Activated T-cell treated with anti-CD3 and anti-CD28 coated beads, Interleukin-2, amount 50 U/mL, for 4 hours (primary cell): ENCODE measurements at regions not wholly inside any gene's neighbourhood (a gene's known extent, or its start where the extent isn't known, plus 50 kb on each side); places are given as distances from the start of the nearest gene placed in this dataset.
A peak's percentile ranks its signal among the peaks of the same experiment; 100 is the strongest.

ENCODE experiments used
- ATAC-seq, 2 donors: fragments of 200-7000 bp; cut with Tn5 transposase; one replicate each; pipeline ENCODE4 v1.10.0; 2021
- DNase-seq: peaks from one replicate; pipeline ENCODE4 v3.0.0-alpha.2; 2020
- H3K27me3 Mint-ChIP-seq: one replicate; pipeline ENCODE4 v1.8.0; 2021; ENCODE audit warnings: low read depth, mixed read lengths
- H3K36me3 Mint-ChIP-seq: one replicate; pipeline ENCODE4 v1.8.0; 2022; ENCODE audit warnings: mixed read lengths; ENCODE audit not compliant: insufficient read depth
- H3K4me1 Mint-ChIP-seq: one replicate; pipeline ENCODE4 v1.8.0; 2021; ENCODE audit warnings: low read depth, mixed read lengths
- H3K4me3 Mint-ChIP-seq: one replicate; pipeline ENCODE4 v1.8.0; 2021; ENCODE audit warnings: mild to moderate bottlenecking, moderate library complexity, mixed read lengths
- H3K9me3 Mint-ChIP-seq: one replicate; pipeline ENCODE4 v1.8.0; 2021; ENCODE audit warnings: mixed read lengths

DNA sequence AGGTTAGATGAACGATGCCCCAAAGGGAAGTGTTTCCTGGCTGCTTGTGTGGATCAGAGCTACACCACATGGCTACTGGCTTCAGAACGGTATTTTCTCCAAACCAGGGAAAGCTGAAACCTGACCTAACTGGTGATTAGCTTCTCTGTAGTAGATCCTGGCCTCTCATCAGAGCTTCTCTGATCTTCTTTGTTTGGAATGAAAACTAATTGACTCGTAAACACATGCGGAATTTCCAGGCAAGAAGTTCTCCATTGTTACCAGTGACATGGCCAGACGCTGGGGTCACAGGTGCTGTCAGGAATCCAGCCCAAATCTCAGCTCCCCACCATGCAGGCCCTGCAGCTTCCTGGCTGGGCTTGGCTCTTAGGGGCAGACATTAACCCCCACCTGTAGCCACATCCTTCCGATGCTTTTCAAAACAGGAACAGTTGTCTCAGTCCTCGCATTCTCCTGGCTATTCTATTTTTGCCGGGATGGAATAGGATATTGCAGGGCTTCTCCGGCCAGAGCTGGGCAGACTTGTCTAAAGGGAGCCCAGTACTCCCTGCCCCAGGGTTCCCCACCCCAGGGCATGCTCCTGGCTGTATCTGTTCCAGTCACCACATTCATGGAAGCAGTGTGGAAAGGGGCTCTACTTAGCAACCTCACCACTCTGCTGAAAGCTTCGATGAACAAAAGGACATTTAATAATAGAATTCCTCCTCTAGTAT is 305.4 kb upstream of the F9 start:
- Mint-ChIP-seq H3K36me3 (no peaks in the 10 kb centered on the region), H3K4me3 (no peak overlapping the region), H3K4me1 (no peaks in the 10 kb centered on the region), H3K27me3 (no peaks in the 10 kb centered on the region), H3K9me3 (no peaks in the 10 kb centered on the region)
- no peak for ATAC-seq
- DNase-seq: no peak

DNA sequence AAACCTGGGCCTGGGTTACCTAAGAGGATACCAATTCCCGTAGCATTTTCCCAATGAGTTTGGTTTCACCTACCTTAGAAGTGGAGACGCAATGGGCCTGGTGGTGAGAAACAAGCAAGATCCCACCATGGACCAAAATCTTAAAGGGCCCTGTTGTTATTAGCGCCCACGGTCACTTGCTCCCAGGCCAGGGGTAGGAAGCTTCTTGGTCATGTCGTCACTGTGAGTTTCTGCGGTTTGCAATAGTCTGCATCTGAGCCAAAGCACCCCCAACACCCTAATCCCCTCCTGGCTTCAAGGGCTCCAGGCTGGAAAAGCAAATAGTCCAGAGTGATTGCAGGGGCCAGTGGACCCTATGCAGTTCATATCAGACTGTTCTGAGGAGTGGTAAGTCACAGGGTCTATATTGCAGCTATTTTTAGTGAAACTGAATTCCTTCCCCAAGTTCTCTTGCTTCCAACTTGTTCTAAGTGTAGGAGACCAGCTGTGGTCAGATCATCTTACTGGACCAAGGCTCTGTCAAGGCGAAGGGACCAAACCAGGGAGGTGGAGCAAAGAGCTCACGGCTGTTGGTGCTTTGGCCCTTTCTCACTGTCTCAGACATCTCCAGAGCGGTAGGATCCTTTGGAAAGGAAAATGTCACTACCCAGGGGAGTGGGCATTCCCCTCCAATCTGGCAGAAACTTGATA is 307.9 kb upstream of the F9 start:
- Mint-ChIP-seq H3K36me3 (no peaks in the 10 kb centered on the region), H3K9me3 (no peaks in the 10 kb centered on the region), H3K27me3 (no peaks in the 10 kb centered on the region), H3K4me3 (no peak overlapping the region), H3K4me1 (no peaks in the 10 kb centered on the region)
- ATAC-seq (no peak), DNase-seq (no peak)

DNA sequence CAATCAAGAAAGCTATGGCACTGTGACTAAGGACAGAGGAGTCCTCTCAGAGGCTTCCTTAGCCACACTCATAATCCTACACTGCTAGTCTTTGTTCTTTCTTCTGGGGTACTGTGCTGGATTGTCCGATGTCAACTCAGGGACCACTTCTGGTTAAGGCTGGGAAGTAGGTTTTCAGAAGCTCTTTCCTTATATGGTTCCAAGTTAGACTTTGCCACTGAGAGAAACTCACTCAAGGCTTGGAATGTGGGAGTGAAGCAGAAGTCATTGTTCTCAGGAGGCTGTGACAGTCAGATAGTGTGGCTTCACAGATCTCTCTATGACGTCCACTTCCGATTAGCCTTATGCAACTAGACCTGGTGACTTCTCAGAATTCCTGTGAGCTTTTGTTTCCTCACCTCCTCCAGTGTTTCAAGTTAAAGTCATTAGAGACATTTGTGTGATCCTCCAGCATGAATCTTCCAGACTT is 317.3 kb upstream of the F9 start:
- ATAC-seq (no peak), DNase-seq (no peak)
- no peaks in the 10 kb centered on the region for H3K36me3 Mint-ChIP-seq
- H3K27me3 Mint-ChIP-seq: peaks cover 8% of the 10 kb centered on the region
- H3K9me3 Mint-ChIP-seq: no peaks in the 10 kb centered on the region
- H3K4me1 Mint-ChIP-seq: no peaks in the 10 kb centered on the region
- H3K4me3 Mint-ChIP-seq: no peak overlapping the region

DNA sequence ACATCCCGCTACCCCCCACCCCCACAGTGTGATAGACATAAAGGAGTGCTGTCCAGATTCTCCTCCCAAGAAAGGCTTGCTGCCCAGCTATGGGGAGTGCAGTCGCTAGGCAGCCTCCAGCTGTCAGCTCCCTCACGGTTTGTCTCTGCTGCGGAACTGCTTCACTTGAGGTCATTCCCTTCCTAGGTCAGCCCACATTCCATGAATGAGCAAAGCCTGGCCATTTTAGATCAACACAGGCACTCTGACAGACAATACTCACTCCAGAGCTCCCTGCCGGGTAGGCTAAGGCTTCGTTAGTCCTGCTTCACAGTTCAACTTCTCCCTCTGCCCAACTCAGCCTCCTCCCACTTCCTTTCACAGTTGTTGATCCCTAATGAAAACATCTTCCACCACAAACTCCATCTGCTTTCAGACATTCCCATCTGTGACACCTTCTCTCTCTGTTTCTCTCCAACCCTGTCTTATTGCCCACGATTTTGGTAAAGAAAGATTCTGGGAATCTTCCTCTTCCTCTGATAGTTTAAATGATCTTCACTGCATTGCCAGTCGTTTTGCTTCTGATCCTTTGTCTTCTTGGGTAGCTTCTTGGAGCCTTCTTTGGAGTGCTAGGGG is 318.9 kb upstream of the F9 start:
- ATAC-seq (no peak), DNase-seq (no peak)
- Mint-ChIP-seq H3K27me3 (peaks cover 8% of the 10 kb centered on the region), H3K4me3 (no peak overlapping the region), H3K4me1 (no peaks in the 10 kb centered on the region), H3K9me3 (no peaks in the 10 kb centered on the region), H3K36me3 (no peaks in the 10 kb centered on the region)

DNA sequence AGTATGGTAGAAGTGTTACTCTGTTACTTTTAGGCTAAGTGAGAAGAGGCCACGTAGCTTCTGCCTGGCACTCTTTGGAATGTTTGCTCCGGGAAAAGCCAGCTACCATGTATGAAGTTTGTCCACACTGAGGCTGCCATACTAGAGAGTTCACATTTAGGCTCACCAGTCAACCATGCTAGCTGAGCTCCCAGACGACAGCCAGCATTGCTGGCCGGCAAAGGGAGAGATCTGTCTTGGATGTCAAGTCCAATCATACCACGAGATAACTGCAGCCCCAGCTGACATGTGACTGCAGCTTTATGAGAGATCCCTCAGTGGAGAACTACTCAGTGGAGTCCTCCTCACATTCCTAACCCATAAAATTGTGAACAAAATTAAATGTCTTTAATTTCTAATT is 321.2 kb upstream of the F9 start:
- H3K36me3 Mint-ChIP-seq: no peaks in the 10 kb centered on the region
- no peaks in the 10 kb centered on the region for H3K9me3 Mint-ChIP-seq
- ATAC-seq (no peak), DNase-seq (no peak)
- no peaks in the 10 kb centered on the region for H3K4me1 Mint-ChIP-seq
- no peak overlapping the region for H3K4me3 Mint-ChIP-seq
- H3K27me3 Mint-ChIP-seq: peaks cover 12% of the 10 kb centered on the region

DNA sequence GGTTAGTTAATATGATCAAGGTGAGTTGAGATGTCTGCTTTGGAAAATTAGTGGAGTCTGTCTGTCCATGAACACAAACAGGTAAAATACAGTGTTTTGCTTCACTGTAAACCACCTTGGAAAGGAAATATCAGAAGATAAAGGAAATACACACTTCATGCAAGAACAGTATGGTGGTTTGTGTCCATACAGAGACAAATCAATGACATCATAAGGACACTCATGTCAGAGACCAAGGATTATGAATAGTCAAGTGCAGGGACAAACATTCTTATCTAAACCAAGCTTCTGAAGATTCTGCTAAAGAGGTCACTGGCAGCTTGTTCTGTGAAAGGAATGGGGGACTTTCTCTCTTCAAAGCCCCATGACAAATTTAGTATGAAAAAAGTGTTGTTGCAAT is 322.9 kb upstream of the F9 start:
- ATAC-seq (no peak), DNase-seq (no peak)
- Mint-ChIP-seq H3K36me3 (no peaks in the 10 kb centered on the region), H3K4me1 (no peaks in the 10 kb centered on the region), H3K9me3 (no peaks in the 10 kb centered on the region), H3K4me3 (no peak overlapping the region), H3K27me3 (peaks cover 19% of the 10 kb centered on the region)

DNA sequence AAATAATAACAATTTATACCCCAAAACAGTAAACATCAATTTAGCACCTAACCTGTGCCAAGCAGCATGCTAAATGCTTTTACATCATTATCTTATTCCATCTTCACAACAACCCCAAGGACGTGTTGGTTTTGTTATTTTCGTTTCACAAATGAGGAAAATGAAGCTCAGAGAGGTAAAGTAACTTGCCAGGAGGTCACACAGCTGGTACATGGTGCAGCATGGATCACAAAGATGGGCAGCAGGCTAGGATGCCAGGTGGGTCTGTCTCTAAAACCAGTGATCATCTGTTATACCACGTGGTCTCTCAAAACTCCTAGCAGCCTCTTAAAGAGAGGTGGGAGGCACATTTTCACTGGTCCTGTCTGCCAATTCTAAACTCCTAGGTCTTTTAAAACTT is 323.6 kb upstream of the F9 start:
- peaks cover 22% of the 10 kb centered on the region for H3K27me3 Mint-ChIP-seq

DNA sequence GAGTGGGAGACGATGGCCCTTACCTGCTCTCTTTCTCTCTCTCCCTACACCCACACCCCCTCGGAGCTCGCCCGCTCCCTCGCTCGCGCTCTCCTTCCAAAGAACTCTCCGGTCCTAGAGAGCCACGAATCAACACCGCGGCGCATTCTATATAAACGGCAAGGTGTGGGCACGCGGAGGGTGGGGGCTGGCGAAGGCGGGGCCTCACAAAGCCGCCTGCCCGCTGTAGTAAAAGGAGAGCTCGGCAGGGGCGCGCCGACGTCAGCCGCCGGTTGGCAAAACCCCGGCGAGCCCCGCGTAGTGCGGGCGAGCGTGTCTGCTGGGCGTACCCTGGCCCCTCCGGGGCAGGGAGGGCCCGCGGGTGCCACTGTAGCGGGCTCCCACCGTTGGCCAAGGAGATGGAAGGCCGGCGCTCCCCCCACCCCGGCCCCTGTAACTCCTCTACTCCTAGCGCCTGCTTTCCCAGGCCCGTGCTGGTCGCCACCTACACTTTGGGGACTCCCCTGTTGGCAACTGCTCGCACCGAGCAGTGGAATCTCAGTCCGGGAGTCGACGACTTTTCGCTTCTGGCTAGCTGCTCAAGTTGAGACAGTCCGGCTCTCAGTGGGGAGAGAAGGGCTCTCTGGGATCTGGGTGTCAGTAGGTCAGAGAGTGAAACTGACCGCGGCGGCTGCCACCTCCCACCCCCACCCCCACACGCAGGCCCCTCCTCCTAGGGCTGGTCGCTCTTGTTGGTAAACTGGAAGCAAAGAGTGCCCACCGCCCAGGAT is 325.5 kb upstream of the F9 start:
- Mint-ChIP-seq H3K27me3 (peaks cover 26% of the 10 kb centered on the region), H3K4me3 (peak overlapping the region; percentile 21), H3K36me3 (no peaks in the 10 kb centered on the region), H3K9me3 (no peaks in the 10 kb centered on the region), H3K4me1 (no peaks in the 10 kb centered on the region)
- DNase-seq: no peak
- ATAC-seq: peak; percentile 18 to 34

More for the DNA sequence above, 323.6 kb upstream of the F9 start:
- no peaks in the 10 kb centered on the region for H3K4me1 Mint-ChIP-seq
- no peak overlapping the region for H3K4me3 Mint-ChIP-seq
- ATAC-seq: no peak
- H3K36me3 Mint-ChIP-seq: no peaks in the 10 kb centered on the region
- no peaks in the 10 kb centered on the region for H3K9me3 Mint-ChIP-seq
- DNase-seq: no peak

DNA sequence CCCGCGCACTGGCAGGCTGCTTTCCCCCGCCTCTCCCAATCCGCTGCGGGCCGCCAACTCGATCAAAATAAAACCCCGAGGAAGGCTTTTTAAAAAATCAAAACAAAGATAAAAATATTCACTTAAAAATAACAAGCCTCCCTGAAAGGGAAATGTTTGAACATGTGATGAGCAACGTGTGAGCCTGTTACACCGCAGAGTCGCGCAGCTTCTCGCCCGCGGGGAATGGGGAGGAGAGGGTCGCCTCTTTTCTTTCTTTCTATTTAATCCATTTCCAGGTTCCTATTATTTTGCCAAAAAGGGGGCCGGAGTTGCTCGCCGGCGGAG is 326.0 kb upstream of the F9 start:
- Mint-ChIP-seq H3K4me3 (peak overlapping the region; percentile 21), H3K36me3 (no peaks in the 10 kb centered on the region), H3K4me1 (no peaks in the 10 kb centered on the region), H3K9me3 (no peaks in the 10 kb centered on the region), H3K27me3 (peaks cover 26% of the 10 kb centered on the region)
- ATAC-seq: no peak
- no peak for DNase-seq

DNA sequence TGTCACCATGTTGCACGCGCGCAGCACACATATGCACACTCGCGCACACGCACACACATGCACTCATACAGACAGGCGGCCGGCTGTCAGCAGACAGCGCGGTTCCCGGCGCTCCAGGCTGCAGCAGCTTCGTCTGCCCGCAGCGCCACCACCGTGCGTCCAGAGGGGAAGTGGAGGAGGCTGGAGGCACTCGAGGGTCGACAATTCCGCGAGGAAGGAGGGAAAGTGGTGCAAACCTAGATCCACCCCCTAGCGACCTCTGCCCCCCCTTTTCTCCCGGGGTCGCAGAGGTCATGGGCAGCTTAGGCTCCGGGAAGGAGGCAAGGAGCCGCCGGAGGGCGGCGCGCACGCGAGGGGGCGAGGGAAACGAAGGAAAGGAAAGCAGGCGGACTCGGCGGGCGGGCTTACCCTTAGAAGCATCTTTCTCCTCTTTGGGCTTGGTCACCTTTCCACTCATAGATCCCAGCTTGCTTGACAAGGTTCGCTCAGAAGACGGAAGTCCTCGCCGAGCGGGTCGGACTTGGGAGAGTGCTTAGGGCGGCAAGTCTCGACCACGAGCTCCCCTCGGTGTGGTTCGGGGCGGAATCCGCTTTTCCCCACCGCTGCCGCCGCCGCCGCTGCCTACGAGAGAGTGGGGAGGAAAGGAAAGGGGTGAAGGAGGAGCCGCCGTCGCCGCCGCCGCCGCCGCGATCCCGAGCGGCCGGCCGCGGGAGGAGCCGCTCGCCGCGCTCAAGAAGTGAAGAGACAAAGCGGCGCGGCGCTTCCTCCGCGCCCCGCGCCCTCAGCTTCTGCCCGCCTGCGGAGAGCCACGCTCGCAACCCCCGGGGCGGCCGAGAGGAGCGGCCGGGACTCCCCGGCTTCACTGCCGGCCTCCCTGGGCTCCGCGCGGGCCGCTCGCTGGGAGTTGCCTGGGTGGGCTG is 326.6 kb upstream of the F9 start:
- DNase-seq: no peak
- H3K4me1 Mint-ChIP-seq: no peaks in the 10 kb centered on the region
- no peaks in the 10 kb centered on the region for H3K9me3 Mint-ChIP-seq
- peak; percentile 14 to 25 for ATAC-seq
- no peaks in the 10 kb centered on the region for H3K36me3 Mint-ChIP-seq
- no peak overlapping the region for H3K4me3 Mint-ChIP-seq
- H3K27me3 Mint-ChIP-seq: peaks cover 26% of the 10 kb centered on the region

DNA sequence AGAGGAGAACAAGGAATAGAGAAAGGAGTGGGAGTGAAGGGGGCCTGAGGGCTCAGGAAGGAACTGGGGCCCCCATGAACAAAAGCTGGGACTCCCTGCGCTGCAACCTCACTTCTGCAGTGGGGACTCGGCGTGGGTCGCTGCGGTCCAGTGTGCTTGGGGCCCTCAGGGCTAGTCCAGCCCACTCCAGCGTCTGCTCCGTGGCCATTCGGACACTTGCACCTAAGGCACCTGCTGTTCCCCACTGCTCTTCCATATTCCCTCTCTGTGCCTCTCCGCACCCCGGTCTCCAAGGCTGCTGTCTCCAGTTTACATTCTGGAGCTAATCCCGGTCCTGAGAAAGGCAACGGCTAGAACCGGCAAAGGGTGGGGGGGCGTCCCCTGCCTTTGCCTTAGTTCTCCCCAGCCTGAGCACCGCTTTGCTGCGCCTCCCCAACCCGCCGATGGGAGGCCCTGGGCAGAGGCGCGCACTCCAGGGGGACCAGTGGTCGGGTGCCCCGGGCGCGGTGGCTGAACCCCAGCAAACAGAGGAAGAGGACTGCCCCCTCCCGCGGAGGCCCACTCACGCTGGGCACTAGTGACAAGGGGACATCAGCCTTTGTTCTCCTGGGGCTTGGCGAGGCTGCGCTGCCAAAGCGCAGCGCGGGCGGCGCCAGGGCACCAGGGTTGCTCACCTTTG is 327.7 kb upstream of the F9 start:
- DNase-seq: no peak
- Mint-ChIP-seq H3K36me3 (no peaks in the 10 kb centered on the region), H3K4me1 (no peaks in the 10 kb centered on the region), H3K4me3 (peak overlapping the region; percentile 35), H3K27me3 (peaks cover 30% of the 10 kb centered on the region), H3K9me3 (no peaks in the 10 kb centered on the region)
- no peak for ATAC-seq

DNA sequence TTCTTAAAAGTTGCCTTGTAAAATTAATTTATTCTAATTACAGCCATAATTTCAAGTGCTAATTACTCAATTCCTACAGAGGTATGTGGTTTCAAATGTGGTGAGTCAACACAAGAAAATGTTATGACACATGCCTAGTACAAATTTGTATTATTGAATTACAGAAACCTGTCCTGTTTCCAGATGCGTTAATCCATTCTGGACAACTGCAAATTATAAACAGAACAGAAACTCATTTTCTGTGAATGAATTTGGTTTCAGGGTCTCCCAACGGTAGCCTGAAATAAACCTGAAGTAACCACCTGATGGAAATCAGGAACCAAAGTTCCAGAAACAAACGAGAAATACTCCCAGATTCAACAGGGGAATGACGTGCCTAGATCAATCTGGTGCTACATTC is 328.6 kb upstream of the F9 start:
- DNase-seq (no peak), ATAC-seq (no peak)
- no peaks in the 10 kb centered on the region for H3K9me3 Mint-ChIP-seq
- H3K4me3 Mint-ChIP-seq: no peak overlapping the region
- H3K4me1 Mint-ChIP-seq: no peaks in the 10 kb centered on the region
- H3K36me3 Mint-ChIP-seq: no peaks in the 10 kb centered on the region
- H3K27me3 Mint-ChIP-seq: peaks cover 35% of the 10 kb centered on the region

DNA sequence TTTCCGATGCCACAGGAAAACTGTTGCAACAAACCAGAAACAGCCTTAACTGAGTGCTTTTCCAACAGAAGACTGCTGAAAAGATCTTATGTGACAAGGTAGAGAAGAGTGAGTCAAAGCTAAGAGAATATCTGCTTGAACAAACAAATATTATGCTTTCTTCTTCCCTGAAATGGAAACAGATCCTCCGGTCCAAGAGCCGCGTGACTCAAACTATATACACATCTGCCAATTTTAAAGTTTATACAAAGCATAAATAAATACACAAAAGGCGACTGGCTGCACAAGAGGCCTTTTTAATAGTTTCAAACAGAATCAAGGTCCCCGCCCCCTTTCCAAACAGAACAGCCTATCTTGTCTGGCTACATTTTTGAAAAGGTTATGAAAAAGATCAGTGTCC is 329.7 kb upstream of the F9 start:
- DNase-seq (no peak), ATAC-seq (no peak)
- no peaks in the 10 kb centered on the region for H3K4me1 Mint-ChIP-seq
- no peaks in the 10 kb centered on the region for H3K36me3 Mint-ChIP-seq
- no peaks in the 10 kb centered on the region for H3K9me3 Mint-ChIP-seq
- peaks cover 41% of the 10 kb centered on the region for H3K27me3 Mint-ChIP-seq
- H3K4me3 Mint-ChIP-seq: no peak overlapping the region
